H1 (cell line): ENCODE measurements at regions not wholly inside any gene's neighbourhood (a gene's known extent, or its start where the extent isn't known, plus 50 kb on each side); places are given as distances from the start of the nearest gene placed in this dataset.

Source experiments
- ASH2L ChIP-seq: fragments of 200-600, 300-600 bp; sonication (generic); IDR thresholded peaks from one replicate; pipeline ENCODE4 v1.7.1; 2017; ENCODE audit warnings: low read length
- BRCA1 ChIP-seq: IDR thresholded peaks from 2 replicates; pipeline ENCODE4 v1.6.1; 2012; ENCODE audit warnings: low read depth, low read length, improper control_type of control experiment
- CHD1 ChIP-seq: IDR thresholded peaks from 2 replicates; pipeline ENCODE4 v1.6.1; 2012; ENCODE audit warnings: low read depth, low read length, improper control_type of control experiment
- CHD7 ChIP-seq: fragments of 300-600 bp; sonication (generic); IDR thresholded peaks from 2 replicates; pipeline ENCODE4 v1.7.1; 2012; ENCODE audit warnings: low read length, moderate library complexity, mild to moderate bottlenecking, inconsistent platforms; ENCODE audit not compliant: insufficient replicate concordance
- EGR1 ChIP-seq: IDR thresholded peaks from 2 replicates; pipeline ENCODE4 v1.6.1; 2011; ENCODE audit warnings: low read depth, low read length, borderline replicate concordance
- GABPA ChIP-seq: IDR thresholded peaks from 2 replicates; pipeline ENCODE4 v1.6.1; 2011; ENCODE audit warnings: mild to moderate bottlenecking, low read length, moderate library complexity, borderline replicate concordance; ENCODE audit not compliant: insufficient read depth
- HDAC6 ChIP-seq: IDR thresholded peaks from one replicate; pipeline ENCODE4 v1.7.1; 2012; ENCODE audit warnings: low read depth, mild to moderate bottlenecking, inconsistent platforms, low read length, moderate library complexity
- RAD21 ChIP-seq, 2 experiments: IDR thresholded peaks in 1 of 2; conservative IDR thresholded peaks in 1 of 2; 2 replicates each; pipeline ENCODE4 v1.6.1; 2011; ENCODE audit warnings: low read depth in 2 of 2, low read length in 2 of 2, improper control_type of control experiment in 1 of 2, inconsistent platforms in 1 of 2, mild to moderate bottlenecking in 1 of 2, moderate library complexity in 1 of 2
- RBBP5 ChIP-seq: IDR thresholded peaks from 2 replicates; pipeline ENCODE4 v1.7.1; 2012; ENCODE audit warnings: low read depth, mild to moderate bottlenecking, inconsistent platforms, low read length, moderate library complexity, borderline replicate concordance
- YY1 ChIP-seq: IDR thresholded peaks from 2 replicates; pipeline ENCODE4 v1.6.1; 2011; ENCODE audit warnings: low read depth, mild to moderate bottlenecking, low read length
- TF ChIP-seq, protein P1 (sequence below): IDR thresholded peaks from 2 replicates; pipeline ENCODE4 v1.6.1; 2012; ENCODE audit warnings: inconsistent platforms
- TF ChIP-seq, protein P2 (sequence below): IDR thresholded peaks from 2 replicates; pipeline ENCODE4 v1.6.1; 2011; ENCODE audit warnings: low read depth, mild to moderate bottlenecking, low read length; ENCODE audit not compliant: insufficient read depth

- no peak for TF ChIP-seq CHD7
- no peak for TF ChIP-seq YY1
- TF ChIP-seq HDAC6 = no peak
- TF ChIP-seq EGR1 = no peak
- no peak for TF ChIP-seq CHD1
- TF ChIP-seq, protein P1, sequence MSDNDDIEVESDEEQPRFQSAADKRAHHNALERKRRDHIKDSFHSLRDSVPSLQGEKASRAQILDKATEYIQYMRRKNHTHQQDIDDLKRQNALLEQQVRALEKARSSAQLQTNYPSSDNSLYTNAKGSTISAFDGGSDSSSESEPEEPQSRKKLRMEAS = no peak
- no peak for TF ChIP-seq GABPA
- TF ChIP-seq, protein P2, sequence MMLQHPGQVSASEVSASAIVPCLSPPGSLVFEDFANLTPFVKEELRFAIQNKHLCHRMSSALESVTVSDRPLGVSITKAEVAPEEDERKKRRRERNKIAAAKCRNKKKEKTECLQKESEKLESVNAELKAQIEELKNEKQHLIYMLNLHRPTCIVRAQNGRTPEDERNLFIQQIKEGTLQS = no peak
- no peak for TF ChIP-seq BRCA1
- no peak for TF ChIP-seq RBBP5
- no peak for TF ChIP-seq RAD21 (IDR thresholded peaks at IDR 0.05 in 1 of 2, conservative IDR thresholded peaks at IDR 0.05 in 1 of 2; ENCODE audit: low read depth in 2 of 2, low read length in 2 of 2)
- no peak for TF ChIP-seq ASH2L
Observed at GRCh38 chr3:65265511-65265910, 577.7 kb upstream of the ADAMTS9 start (continued).
